SH-SY5Y (cell line): ENCODE measurements at regions not wholly inside any gene's neighbourhood (a gene's known extent, or its start where the extent isn't known, plus 50 kb on each side); places are given as distances from the start of the nearest gene placed in this dataset.

Experiments used
- GATA2 ChIP-seq: IDR thresholded peaks from 2 replicates; pipeline ENCODE4 v1.6.1; 2011; ENCODE audit warnings: mild to moderate bottlenecking, low read depth, low read length
- GATA3 ChIP-seq: IDR thresholded peaks from 2 replicates; pipeline ENCODE4 v1.6.1; 2011; ENCODE audit warnings: low read depth, mild to moderate bottlenecking, low read length, moderate library complexity

DNA sequence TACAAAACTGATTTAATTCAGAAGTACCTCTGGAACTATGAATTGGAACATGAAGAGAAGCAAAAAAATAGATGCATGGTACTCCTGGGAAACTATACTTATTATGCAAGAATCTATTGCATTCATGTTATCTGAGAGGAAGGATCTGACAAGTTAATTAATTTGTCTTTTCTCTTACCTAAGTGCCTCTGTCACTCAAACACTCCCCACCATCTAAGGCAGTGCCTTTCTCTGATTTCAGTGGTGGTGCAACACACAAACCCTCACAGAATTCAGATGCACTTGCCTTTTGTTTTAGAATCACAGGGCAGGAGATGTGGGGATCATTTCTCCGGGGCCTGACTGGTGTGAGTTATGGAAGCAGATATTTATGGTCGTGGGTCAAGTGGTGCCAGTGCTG, 52.5 kb upstream of the C9orf72 start:
- no peak for TF ChIP-seq GATA2
- TF ChIP-seq GATA3: no peak
